IMR-90 (cell line): ENCODE measurements at regions not wholly inside any gene's neighbourhood (a gene's known extent, or its start where the extent isn't known, plus 50 kb on each side); places are given as distances from the start of the nearest gene placed in this dataset.

Source experiments
- ATAC-seq: fragments of 200-7000 bp; cut with Tn5 transposase; 2 replicates; pipeline ENCODE4 v1.9.1; 2020; ENCODE audit warnings: low read depth, mild to moderate bottlenecking, moderate library complexity
- BruUV-seq: library from RNA; stranded (reverse); fragments of 400-500 nt; replicated peaks from 2 replicates; lab custom pipeline; 2021; lab: Mats Ljungman, UMichigan
- CTCF ChIA-PET: fragments of 300-600 bp; formaldehyde crosslinking; extraction: SDS; loops from one replicate; lab custom pipeline; 2021; ENCODE audit warnings: antibody characterized with exemption; lab: Yijun Ruan, JAX
- POLR2A ChIA-PET: fragments of 300-600 bp; sonication (Branson Sonifier 250); formaldehyde crosslinking; loops from one replicate; lab custom pipeline; 2022; ENCODE audit warnings: antibody characterized with exemption; ENCODE audit not compliant: unreplicated experiment; lab: Charles Lee
- DNase-seq: peaks from one replicate; pipeline ENCODE4 v3.0.0; 2013
- H2AFZ ChIP-seq: replicated peaks from 2 replicates; pipeline ENCODE3; 2013; ENCODE audit warnings: low read length, mild to moderate bottlenecking; ENCODE audit not compliant: poor library complexity
- H2AK5ac ChIP-seq: 2 replicates; pipeline ENCODE4 v1.6.1; 2013; ENCODE audit warnings: low read depth, low read length, inconsistent platforms
- H2AK9ac ChIP-seq: replicated peaks from 2 replicates; pipeline ENCODE3; 2013; ENCODE audit warnings: mild to moderate bottlenecking, low read depth, low read length, moderate library complexity; ENCODE audit not compliant: poor library complexity
- H2BK120ac ChIP-seq: 2 replicates; pipeline ENCODE4 v1.6.1; 2013; ENCODE audit warnings: low read depth, low read length, inconsistent platforms
- H2BK15ac ChIP-seq: 3 replicates; pipeline ENCODE4 v1.6.1; 2013; ENCODE audit warnings: low read depth, low read length, inconsistent platforms
- H2BK20ac ChIP-seq: 2 replicates; pipeline ENCODE4 v1.6.1; 2013; ENCODE audit warnings: low read depth, mild to moderate bottlenecking, inconsistent platforms, low read length, moderate library complexity
- H2BK5ac ChIP-seq: 2 replicates; pipeline ENCODE4 v1.6.1; 2013; ENCODE audit warnings: mild to moderate bottlenecking, low read depth, low read length, inconsistent platforms; ENCODE audit not compliant: poor library complexity, severe bottlenecking
- H3K14ac ChIP-seq: replicated peaks from 2 replicates; pipeline ENCODE4 v1.6.1; 2013; ENCODE audit warnings: low read depth, low read length, inconsistent platforms
- H3K18ac ChIP-seq: 2 replicates; pipeline ENCODE4 v1.6.1; 2013; ENCODE audit warnings: low read depth, low read length, control low read depth
- H3K23ac ChIP-seq: 2 replicates; pipeline ENCODE4 v1.6.1; 2013; ENCODE audit warnings: low read depth, low read length, inconsistent platforms
- H3K27ac ChIP-seq: 2 replicates; pipeline ENCODE4 v1.5.1; 2013; ENCODE audit warnings: mild to moderate bottlenecking, control low read depth, low read length; ENCODE audit not compliant: insufficient read depth
- H3K27me3 ChIP-seq: 2 replicates; pipeline ENCODE4 v1.6.1; 2013; ENCODE audit warnings: low read length; ENCODE audit not compliant: control insufficient read depth, insufficient read depth
- H3K36me3 ChIP-seq: 2 replicates; pipeline ENCODE4 v1.6.1; 2013; ENCODE audit warnings: low read length, mixed read lengths; ENCODE audit not compliant: control insufficient read depth, insufficient read depth
- H3K4ac ChIP-seq: 2 replicates; pipeline ENCODE4 v1.6.1; 2013; ENCODE audit warnings: low read depth, low read length, inconsistent platforms
- H3K4me1 ChIP-seq: 2 replicates; pipeline ENCODE4 v1.6.1; 2013; ENCODE audit warnings: low read length, mixed read lengths; ENCODE audit not compliant: control insufficient read depth, insufficient read depth
- H3K4me2 ChIP-seq: 2 replicates; pipeline ENCODE4 v1.6.1; 2013; ENCODE audit warnings: low read depth, mild to moderate bottlenecking, control low read depth, low read length, moderate library complexity
- H3K4me3 ChIP-seq: 2 replicates; pipeline ENCODE4 v1.5.1; 2013; ENCODE audit warnings: low read depth, mild to moderate bottlenecking, control low read depth, low read length, moderate library complexity; ENCODE audit not compliant: insufficient read depth
- H3K56ac ChIP-seq: 2 replicates; pipeline ENCODE4 v1.6.1; 2013; ENCODE audit warnings: low read length, inconsistent platforms; ENCODE audit not compliant: insufficient read depth; ENCODE audit errors: extremely low read depth
- H3K79me1 ChIP-seq, 2 experiments: 2 replicates each; pipeline ENCODE4 v1.6.1; 2013; ENCODE audit warnings: low read length in 2 of 2, inconsistent platforms in 1 of 2, low read depth in 1 of 2
- H3K9ac ChIP-seq: 2 replicates; pipeline ENCODE4 v1.6.1; 2013; ENCODE audit warnings: low read depth, low read length, control low read depth
- H3K9me1 ChIP-seq: 2 replicates; pipeline ENCODE4 v1.6.1; 2013; ENCODE audit warnings: low read length, inconsistent platforms; ENCODE audit not compliant: insufficient read depth
- H3K9me3 ChIP-seq: 2 replicates; pipeline ENCODE4 v1.6.1; 2013; ENCODE audit warnings: low read length; ENCODE audit not compliant: control insufficient read depth, insufficient read depth
- H4K20me1 ChIP-seq: 2 replicates; pipeline ENCODE4 v1.6.1; 2013; ENCODE audit warnings: low read length, inconsistent platforms; ENCODE audit not compliant: insufficient read depth
- H4K5ac ChIP-seq: 2 replicates; pipeline ENCODE4 v1.6.1; 2013; ENCODE audit warnings: mild to moderate bottlenecking, low read depth, low read length, control low read depth
- H4K8ac ChIP-seq, 2 experiments: 2 replicates each; pipeline ENCODE4 v1.6.1; 2013; ENCODE audit warnings: low read depth in 2 of 2, low read length in 2 of 2, control low read depth in 1 of 2, inconsistent platforms in 1 of 2
- H4K91ac ChIP-seq: 2 replicates; pipeline ENCODE4 v1.6.1; 2013; ENCODE audit warnings: low read depth, low read length, inconsistent platforms; ENCODE audit not compliant: insufficient read depth
- MXI1 ChIP-seq: IDR thresholded peaks from 2 replicates; pipeline ENCODE4 v1.6.1; 2012; ENCODE audit warnings: low read depth, mild to moderate bottlenecking, low read length, moderate library complexity, borderline replicate concordance
- NFE2L2 ChIP-seq: fragments of 150-350 bp; IDR thresholded peaks from 2 replicates; pipeline ENCODE4 v1.6.1; 2016; ENCODE audit warnings: low read depth, mild to moderate bottlenecking, low read length
- POLR2A ChIP-seq: IDR thresholded peaks from 2 replicates; pipeline ENCODE4 v1.6.1; 2012; ENCODE audit warnings: mild to moderate bottlenecking, low read depth, low read length
- RAD21 ChIP-seq: IDR thresholded peaks from 2 replicates; pipeline ENCODE4 v1.6.1; 2012; ENCODE audit warnings: low read length, improper control_type of control experiment
- RFX5 ChIP-seq: IDR thresholded peaks from 2 replicates; pipeline ENCODE4 v1.8.0; 2012; ENCODE audit warnings: low read depth, mild to moderate bottlenecking, low read length, moderate library complexity
- WGBS, 2 experiments: methylation state at CpG; one replicate each; pipeline versions ENCODE4 v1.1.5 to v1.1.7; 2013; ENCODE audit warnings: missing lambda C conversion rate in 2 of 2; ENCODE audit not compliant: insufficient read length in 1 of 2; ENCODE audit errors: extremely low coverage in 2 of 2; 5-methylcytosine and 5-hydroxymethylcytosine counted together
- dilution Hi-C: fragments of 300-500 bp; cut with HindIII; formaldehyde crosslinking; loops from one replicate; pipeline ENCODE4 v1.14.3; 2018; ENCODE audit warnings: low sequenced_read_pairs; ENCODE audit not compliant: unreplicated experiment
- in situ Hi-C: fragments of 300-500 bp; cut with MboI; formaldehyde crosslinking; loops from 3 replicates; pipeline ENCODE4 v1.14.3; 2019; ENCODE audit warnings: low sequenced_read_pairs, inconsistent platforms, mixed read lengths
- intact Hi-C: fragments of 100-400 bp; cut with micrococcal nuclease; formaldehyde crosslinking; loops from 2 replicates; pipeline ENCODE4 v1.10.0; 2022
- TF ChIP-seq, protein P1 (sequence below): fragments of 150-350 bp; IDR thresholded peaks from 2 replicates; pipeline ENCODE4 v1.6.1; 2016; ENCODE audit warnings: low read depth, mild to moderate bottlenecking, low read length, moderate library complexity, borderline replicate concordance

DNA sequence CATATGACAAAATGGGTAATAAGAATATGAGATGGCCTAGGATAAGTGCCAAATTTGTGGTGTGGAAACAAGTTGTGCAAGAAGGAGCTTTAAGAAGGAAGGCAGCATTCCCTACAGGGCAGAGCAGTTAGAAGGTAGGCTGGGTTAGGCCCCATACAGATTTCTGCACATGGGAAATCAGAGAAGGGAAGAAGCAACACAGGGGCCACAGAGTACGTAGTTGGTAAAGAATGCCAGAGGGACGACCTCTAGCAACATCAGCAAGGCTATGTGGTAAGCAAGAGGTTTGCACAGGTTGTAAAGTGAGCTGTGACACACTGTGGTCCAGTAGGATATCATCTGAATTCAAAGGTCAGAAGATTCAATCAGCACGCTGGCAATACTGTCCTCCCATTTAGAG lies 765.6 kb upstream of the B3GALT2 start:
- H2AK9ac ChIP-seq: no peak overlapping the region
- H2BK20ac ChIP-seq: no peak overlapping the region
- no peak overlapping the region for H3K9ac ChIP-seq
- no peak overlapping the region for H3K23ac ChIP-seq
- H3K9me1 ChIP-seq: no peaks in the 10 kb centered on the region
- no peak overlapping the region for H3K14ac ChIP-seq
- peak overlapping the region; percentile 33 for H2AFZ ChIP-seq
- H2AK5ac ChIP-seq: no peak overlapping the region
- intact Hi-C loops (no loop called here), dilution Hi-C loops (no loop called here), in situ Hi-C loops (no loop called here)
- H4K20me1 ChIP-seq: no peaks in the 10 kb centered on the region
- no TSS peak for BruUV-seq
- ATAC-seq (no peak; the same call in 1 of the 2 replicates), DNase-seq (peak; percentile 1)
- no peak overlapping the region for H3K18ac ChIP-seq
- H3K27me3 ChIP-seq: no peaks in the 10 kb centered on the region
- no peak overlapping the region for H3K4me3 ChIP-seq
- H3K9me3 ChIP-seq: no peaks in the 10 kb centered on the region
- TF ChIP-seq RFX5 (no peak), MXI1 (no peak), POLR2A (no peak), NFE2L2 (no peak), RAD21 (no peak)
- TF ChIP-seq, protein P1, sequence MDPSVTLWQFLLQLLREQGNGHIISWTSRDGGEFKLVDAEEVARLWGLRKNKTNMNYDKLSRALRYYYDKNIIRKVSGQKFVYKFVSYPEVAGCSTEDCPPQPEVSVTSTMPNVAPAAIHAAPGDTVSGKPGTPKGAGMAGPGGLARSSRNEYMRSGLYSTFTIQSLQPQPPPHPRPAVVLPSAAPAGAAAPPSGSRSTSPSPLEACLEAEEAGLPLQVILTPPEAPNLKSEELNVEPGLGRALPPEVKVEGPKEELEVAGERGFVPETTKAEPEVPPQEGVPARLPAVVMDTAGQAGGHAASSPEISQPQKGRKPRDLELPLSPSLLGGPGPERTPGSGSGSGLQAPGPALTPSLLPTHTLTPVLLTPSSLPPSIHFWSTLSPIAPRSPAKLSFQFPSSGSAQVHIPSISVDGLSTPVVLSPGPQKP: no peak
- no peak overlapping the region for H3K4me2 ChIP-seq
- no peak overlapping the region for H2BK120ac ChIP-seq
- no peak overlapping the region for H4K8ac ChIP-seq
- no peaks in the 10 kb centered on the region for H3K36me3 ChIP-seq
- H3K4me1 ChIP-seq: no peaks in the 10 kb centered on the region
- no peak overlapping the region for H4K5ac ChIP-seq
- H4K91ac ChIP-seq: no peak overlapping the region
- H3K56ac ChIP-seq: no peak overlapping the region
- no peak overlapping the region for H3K27ac ChIP-seq
- H2BK15ac ChIP-seq: no peak overlapping the region
- no peaks in the 10 kb centered on the region for H3K79me1 ChIP-seq
- 83% methylated on average over 1 of the region's 3 CpGs; no CpG with 5 or more reads in 1 of the 2 experiments for WGBS, 2 experiments
- ChIA-PET POLR2A (no interaction called here), CTCF (no interaction called here)
- H3K4ac ChIP-seq: no peak overlapping the region
- no peak overlapping the region for H2BK5ac ChIP-seq
